ENCODE measurements at regions not wholly inside any gene's neighbourhood (a gene's known extent, or its start where the extent isn't known, plus 50 kb on each side); places are given as distances from the start of the nearest gene placed in this dataset.

DNA sequence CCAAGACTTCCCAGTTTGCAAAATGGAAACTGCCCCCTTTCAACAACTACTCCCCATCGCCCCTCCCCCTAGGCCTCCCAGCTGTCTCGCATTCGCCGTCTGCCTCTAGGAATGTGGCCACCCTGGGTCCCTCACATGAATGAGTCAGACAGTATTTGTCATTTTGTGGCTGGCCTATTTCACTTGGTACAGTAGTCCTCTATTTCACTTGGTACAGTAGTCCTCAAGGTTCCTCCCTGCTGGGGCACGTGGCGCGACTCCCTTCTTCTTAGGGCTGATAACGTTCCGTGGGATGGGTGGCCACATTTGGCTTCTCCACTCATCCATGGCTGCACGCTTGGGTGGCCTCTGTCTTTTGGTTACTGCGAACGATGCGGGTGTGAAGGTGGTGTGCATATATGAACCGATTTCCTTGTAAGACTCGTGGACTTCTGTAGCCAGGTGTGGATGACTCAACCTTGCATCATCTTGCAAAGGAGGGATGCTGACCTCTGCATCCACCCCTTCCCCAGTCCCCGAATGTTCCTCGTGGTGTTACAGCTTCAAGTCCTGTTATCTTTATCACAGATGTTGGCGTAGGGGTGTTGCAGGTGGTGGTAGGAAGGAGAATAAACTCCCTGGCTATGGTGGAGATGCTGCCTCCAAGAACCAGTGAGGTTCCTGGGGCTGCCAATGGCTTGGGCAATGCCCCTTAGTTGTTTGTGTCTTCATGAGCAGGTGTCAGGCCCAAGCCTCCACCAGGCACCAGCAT lies 112.1 kb upstream of the SOX1 start:
- no peak for TF ChIP-seq CTCF (IDR thresholded peaks at IDR 0.05; ENCODE audit: control extremely low read depth, extremely low read depth, low read depth, missing control alignments)
- no peak for DNase-seq (ENCODE audit: extremely low spot score)
- CTCF ChIA-PET = no interaction called here
- POLR2A ChIA-PET = no interaction called here

- POLR2A ChIA-PET = no interaction called here
- CTCF ChIA-PET = no interaction called here
- DNase-seq (ENCODE audit: extremely low spot score) = no peak
- no peak for TF ChIP-seq CTCF (IDR thresholded peaks at IDR 0.05; ENCODE audit: control extremely low read depth, extremely low read depth, low read depth, missing control alignments)
These were observed 111.4 kb upstream of the SOX1 start for GRCh38 chr13:111955412-111956065.

DNA sequence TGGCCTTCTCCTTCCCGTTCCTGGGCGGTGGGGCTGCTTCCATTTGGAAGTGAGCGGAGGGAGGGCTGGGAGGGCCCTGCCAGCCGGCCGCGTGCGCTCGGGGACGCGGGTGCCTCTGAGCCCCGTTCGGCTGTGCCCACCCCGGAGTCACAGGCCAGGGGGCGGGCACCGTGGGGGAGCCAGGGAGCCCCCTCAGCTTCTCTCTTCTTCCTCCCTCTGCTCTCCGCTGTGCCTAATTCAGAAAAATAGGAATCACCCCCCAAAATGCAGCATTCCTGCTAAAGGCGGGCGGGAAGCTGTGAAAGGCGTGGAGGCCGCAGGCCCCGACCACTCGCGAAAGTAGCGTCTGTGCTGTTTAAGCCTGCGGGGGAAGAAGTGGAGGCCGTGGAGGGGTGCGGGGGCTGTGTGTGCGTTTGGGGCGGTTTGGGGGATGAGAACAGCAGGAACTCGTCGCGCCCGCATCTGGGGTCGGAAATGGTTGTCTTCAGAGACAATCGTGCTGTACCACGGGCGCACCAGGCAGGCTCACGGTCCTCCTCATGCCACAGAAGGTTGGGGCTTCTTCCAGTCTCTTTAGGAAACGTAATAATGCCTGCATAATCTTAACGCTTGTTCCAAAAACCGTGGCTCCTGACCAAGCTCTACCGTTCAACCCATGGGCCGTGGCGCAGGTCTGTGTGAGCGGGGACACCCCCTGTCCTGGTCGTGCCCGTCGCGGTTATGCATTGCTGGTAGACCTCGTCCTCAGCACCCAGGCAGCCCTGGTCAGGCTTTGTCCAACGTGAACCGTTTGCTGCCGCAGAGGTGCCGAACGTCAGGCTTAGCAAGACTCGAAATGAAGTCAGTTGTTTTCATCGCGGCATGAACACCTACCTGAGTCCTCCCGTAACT lies 110.4 kb upstream of the SOX1 start:
- TF ChIP-seq CTCF (IDR thresholded peaks at IDR 0.05; ENCODE audit: control extremely low read depth, extremely low read depth, low read depth, missing control alignments) = no peak
- CTCF ChIA-PET = no interaction called here
- POLR2A ChIA-PET = no interaction called here
- no peak for DNase-seq (ENCODE audit: extremely low spot score)

DNA sequence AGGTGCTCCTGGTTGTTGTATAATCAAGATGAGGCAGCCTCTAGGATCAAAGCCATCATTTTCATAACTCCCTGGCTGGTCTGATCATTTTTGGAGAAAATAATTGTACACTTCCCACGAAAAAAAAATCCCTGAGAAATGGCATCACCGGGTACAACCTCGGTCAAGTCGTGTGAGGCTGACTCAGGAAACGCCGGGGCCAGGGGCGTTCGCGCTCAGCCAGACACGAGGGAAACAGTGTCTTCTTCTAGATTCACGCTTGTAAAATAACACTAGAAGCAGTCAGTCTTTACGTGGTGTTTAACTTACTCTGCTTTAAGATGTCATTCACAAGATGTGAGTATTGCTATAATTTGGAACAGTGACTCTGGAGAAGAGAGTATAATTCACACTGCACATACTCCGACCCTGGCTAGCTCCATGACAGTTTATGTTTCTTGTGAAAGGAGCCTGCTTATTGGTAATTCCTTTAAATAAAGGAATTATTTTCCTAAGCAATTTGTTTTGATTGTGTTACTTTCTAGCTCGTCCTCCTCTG lies 109.0 kb upstream of the SOX1 start:
- DNase-seq (ENCODE audit: extremely low spot score) = no peak
- TF ChIP-seq CTCF (IDR thresholded peaks at IDR 0.05; ENCODE audit: control extremely low read depth, extremely low read depth, low read depth, missing control alignments) = no peak
- CTCF ChIA-PET = no interaction called here
- POLR2A ChIA-PET = no interaction called here

- CTCF ChIA-PET = no interaction called here
- POLR2A ChIA-PET = no interaction called here
- DNase-seq (ENCODE audit: extremely low spot score) = no peak
These were observed 108.1 kb upstream of the SOX1 start for GRCh38 chr13:111958612-111959395.

More at GRCh38 chr13:111958612-111959395, 108.1 kb upstream of the SOX1 start:
- no peak for TF ChIP-seq CTCF (IDR thresholded peaks at IDR 0.05; ENCODE audit: control extremely low read depth, extremely low read depth, low read depth, missing control alignments)

Data from GM10248 (cell line).